ENCODE measurements at regions not wholly inside any gene's neighbourhood (a gene's known extent, or its start where the extent isn't known, plus 50 kb on each side); places are given as distances from the start of the nearest gene placed in this dataset.

DNA sequence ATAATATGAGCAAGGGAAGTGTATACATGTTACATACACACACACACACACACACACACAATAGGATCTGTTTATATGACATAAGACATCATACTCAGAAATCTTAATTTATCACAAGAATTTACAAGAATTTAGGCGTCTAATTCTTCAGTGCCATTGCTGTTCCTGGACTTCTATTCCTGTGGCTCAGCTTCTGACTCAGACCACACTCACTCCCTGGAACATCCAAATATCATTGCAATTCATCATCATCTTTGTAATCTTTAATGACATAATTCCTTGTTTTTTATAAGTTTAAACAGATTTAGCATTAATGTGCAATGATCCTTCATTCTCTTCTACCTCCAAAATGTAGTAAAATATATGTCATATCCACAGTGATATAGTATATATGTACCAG is 544.2 kb downstream of the FOXG1 start (continued):
- TF ChIP-seq, protein P1, sequence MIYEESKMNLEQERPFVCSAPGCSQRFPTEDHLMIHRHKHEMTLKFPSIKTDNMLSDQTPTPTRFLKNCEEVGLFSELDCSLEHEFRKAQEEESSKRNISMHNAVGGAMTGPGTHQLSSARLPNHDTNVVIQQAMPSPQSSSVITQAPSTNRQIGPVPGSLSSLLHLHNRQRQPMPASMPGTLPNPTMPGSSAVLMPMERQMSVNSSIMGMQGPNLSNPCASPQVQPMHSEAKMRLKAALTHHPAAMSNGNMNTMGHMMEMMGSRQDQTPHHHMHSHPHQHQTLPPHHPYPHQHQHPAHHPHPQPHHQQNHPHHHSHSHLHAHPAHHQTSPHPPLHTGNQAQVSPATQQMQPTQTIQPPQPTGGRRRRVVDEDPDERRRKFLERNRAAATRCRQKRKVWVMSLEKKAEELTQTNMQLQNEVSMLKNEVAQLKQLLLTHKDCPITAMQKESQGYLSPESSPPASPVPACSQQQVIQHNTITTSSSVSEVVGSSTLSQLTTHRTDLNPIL (CRISPR knock-in tag; IDR thresholded peaks at IDR 0.05; ENCODE audit: low read depth), result no peak
- no peak for TF ChIP-seq PPARA (CRISPR knock-in tag; IDR thresholded peaks at IDR 0.05; ENCODE audit: borderline replicate concordance)
- TF ChIP-seq CSRNP3 (CRISPR knock-in tag; IDR thresholded peaks at IDR 0.05), result no peak

DNA sequence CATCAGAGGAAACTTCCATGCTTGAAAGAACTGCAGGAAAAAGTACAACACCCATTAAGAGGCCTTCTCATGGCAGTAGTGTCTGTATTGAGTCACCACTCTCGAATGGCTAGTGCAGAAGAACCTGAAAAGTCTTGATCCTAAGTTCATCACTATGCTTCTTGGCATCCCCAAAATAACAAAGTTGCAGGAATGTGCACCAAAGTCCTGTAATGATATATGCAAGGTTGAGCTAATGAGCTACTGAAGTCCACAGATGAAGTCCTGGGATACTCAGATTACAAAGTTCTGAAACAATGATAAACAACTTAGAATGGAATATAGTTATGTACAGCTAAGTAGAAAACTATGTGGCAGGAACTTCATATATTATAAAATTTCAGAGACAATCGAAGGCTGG is 545.4 kb downstream of the FOXG1 start:
- TF ChIP-seq, protein P1 (CRISPR knock-in tag; IDR thresholded peaks at IDR 0.05; ENCODE audit: low read depth), result no peak
- TF ChIP-seq, protein P2, sequence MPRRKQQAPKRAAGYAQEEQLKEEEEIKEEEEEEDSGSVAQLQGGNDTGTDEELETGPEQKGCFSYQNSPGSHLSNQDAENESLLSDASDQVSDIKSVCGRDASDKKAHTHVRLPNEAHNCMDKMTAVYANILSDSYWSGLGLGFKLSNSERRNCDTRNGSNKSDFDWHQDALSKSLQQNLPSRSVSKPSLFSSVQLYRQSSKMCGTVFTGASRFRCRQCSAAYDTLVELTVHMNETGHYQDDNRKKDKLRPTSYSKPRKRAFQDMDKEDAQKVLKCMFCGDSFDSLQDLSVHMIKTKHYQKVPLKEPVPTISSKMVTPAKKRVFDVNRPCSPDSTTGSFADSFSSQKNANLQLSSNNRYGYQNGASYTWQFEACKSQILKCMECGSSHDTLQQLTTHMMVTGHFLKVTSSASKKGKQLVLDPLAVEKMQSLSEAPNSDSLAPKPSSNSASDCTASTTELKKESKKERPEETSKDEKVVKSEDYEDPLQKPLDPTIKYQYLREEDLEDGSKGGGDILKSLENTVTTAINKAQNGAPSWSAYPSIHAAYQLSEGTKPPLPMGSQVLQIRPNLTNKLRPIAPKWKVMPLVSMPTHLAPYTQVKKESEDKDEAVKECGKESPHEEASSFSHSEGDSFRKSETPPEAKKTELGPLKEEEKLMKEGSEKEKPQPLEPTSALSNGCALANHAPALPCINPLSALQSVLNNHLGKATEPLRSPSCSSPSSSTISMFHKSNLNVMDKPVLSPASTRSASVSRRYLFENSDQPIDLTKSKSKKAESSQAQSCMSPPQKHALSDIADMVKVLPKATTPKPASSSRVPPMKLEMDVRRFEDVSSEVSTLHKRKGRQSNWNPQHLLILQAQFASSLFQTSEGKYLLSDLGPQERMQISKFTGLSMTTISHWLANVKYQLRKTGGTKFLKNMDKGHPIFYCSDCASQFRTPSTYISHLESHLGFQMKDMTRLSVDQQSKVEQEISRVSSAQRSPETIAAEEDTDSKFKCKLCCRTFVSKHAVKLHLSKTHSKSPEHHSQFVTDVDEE (CRISPR knock-in tag; IDR thresholded peaks at IDR 0.05), result no peak
- TF ChIP-seq CSRNP3 (CRISPR knock-in tag; IDR thresholded peaks at IDR 0.05) (no peak), TCF4 (CRISPR knock-in tag; IDR thresholded peaks at IDR 0.05; ENCODE audit: borderline replicate concordance) (no peak), RARB (CRISPR knock-in tag; IDR thresholded peaks at IDR 0.05) (no peak), ISL1 (CRISPR knock-in tag; IDR thresholded peaks at IDR 0.05) (no peak), PATZ1 (CRISPR knock-in tag; IDR thresholded peaks at IDR 0.05; ENCODE audit: borderline replicate concordance) (no peak), GLIS3 (CRISPR knock-in tag; IDR thresholded peaks at IDR 0.05) (no peak), PPARA (CRISPR knock-in tag; IDR thresholded peaks at IDR 0.05; ENCODE audit: borderline replicate concordance) (no peak), CSDC2 (CRISPR knock-in tag; IDR thresholded peaks at IDR 0.05) (no peak), POU6F1 (CRISPR knock-in tag; IDR thresholded peaks at IDR 0.05; ENCODE audit: borderline replicate concordance, low read depth) (no peak), ZNF70 (CRISPR knock-in tag; IDR thresholded peaks at IDR 0.05) (no peak)
- ATAC-seq, result no peak

GRCh38 chr14:29316936-29317335 is 550.3 kb downstream of the FOXG1 start:
- TF ChIP-seq ARNTL (CRISPR knock-in tag; IDR thresholded peaks at IDR 0.05; ENCODE audit: borderline replicate concordance, low read depth) (no peak), ZNF565 (CRISPR knock-in tag; conservative IDR thresholded peaks at IDR 0.05; ENCODE audit: low read depth) (no peak), PPARA (CRISPR knock-in tag; IDR thresholded peaks at IDR 0.05; ENCODE audit: borderline replicate concordance) (no peak), BACH2 (CRISPR knock-in tag; IDR thresholded peaks at IDR 0.05; ENCODE audit: borderline replicate concordance) (no peak), SNAI2 (CRISPR knock-in tag; IDR thresholded peaks at IDR 0.05) (no peak), CSRNP3 (CRISPR knock-in tag; IDR thresholded peaks at IDR 0.05) (no peak), ESRRG (CRISPR knock-in tag; IDR thresholded peaks at IDR 0.05) (no peak), ZFP30 (CRISPR knock-in tag; IDR thresholded peaks at IDR 0.05) (no peak), CSDC2 (CRISPR knock-in tag; IDR thresholded peaks at IDR 0.05) (no peak), GLIS3 (CRISPR knock-in tag; IDR thresholded peaks at IDR 0.05) (no peak), TCF4 (CRISPR knock-in tag; IDR thresholded peaks at IDR 0.05; ENCODE audit: borderline replicate concordance) (no peak), ZNF70 (CRISPR knock-in tag; IDR thresholded peaks at IDR 0.05) (no peak)
- no peak for ATAC-seq
